Thyroid gland (tissue), 4 donors: ENCODE measurements at regions not wholly inside any gene's neighbourhood (a gene's known extent, or its start where the extent isn't known, plus 50 kb on each side); places are given as distances from the start of the nearest gene placed in this dataset.
"Not testable (repeated sequence)": the region's sequence is repeated elsewhere in the genome, so short reads cannot be mapped to it uniquely, and the experiment has no call there.

Experiments used
- DNase-seq, 2 donors: peaks; one replicate each; pipeline ENCODE4 v3.0.0-alpha.2; 2019
- H3K27ac ChIP-seq, 3 donors: fragments of 200-600 bp; sonication (generic); 1 replicate in 2 of 3; 2 replicates in 1 of 3; pipeline ENCODE4 v1.5.1; 2016 to 2019; ENCODE audit warnings: mild to moderate bottlenecking in 1 of 3, moderate library complexity in 1 of 3
- H3K27me3 ChIP-seq: fragments of 200-600 bp; sonication (generic); one replicate; pipeline ENCODE4 v1.5.1; 2019
- H3K36me3 ChIP-seq, 2 donors: fragments of 200-600 bp; sonication (generic); one replicate each; pipeline ENCODE4 v1.5.1; 2016 to 2019
- H3K4me1 ChIP-seq, 2 donors: fragments of 200-600 bp; sonication (generic); one replicate each; pipeline ENCODE4 v1.5.1; 2017 to 2019
- H3K4me3 ChIP-seq, 3 donors: fragments of 200-600 bp; sonication (generic); replicated peaks in 1 of 3; 1 replicate in 2 of 3; 2 replicates in 1 of 3; pipeline ENCODE4 v1.5.1; 2016; ENCODE audit warnings: mild to moderate bottlenecking in 1 of 3
- H3K9me3 ChIP-seq: fragments of 200-600 bp; sonication (generic); one replicate; pipeline ENCODE4 v1.5.1; 2017
- POLR2A ChIP-seq, 2 donors: fragments of 450-650 bp; IDR thresholded peaks; one replicate each; pipeline ENCODE4 v1.6.1; 2017; ENCODE audit warnings: antibody characterized with exemption in 2 of 2, mild to moderate bottlenecking in 2 of 2, moderate library complexity in 1 of 2
- WGBS, 2 donors: methylation state at CpG; one replicate each; pipeline ENCODE4 v1.1.5; 2017; 5-methylcytosine and 5-hydroxymethylcytosine counted together
- intact Hi-C: fragments of 100-400 bp; cut with DNase I; formaldehyde crosslinking; loops from one replicate; pipeline ENCODE4 v1.15.1; 2023
- TF ChIP-seq, protein P1 (sequence below), 6 experiments: fragments of 200-600 bp in 3 of 6; fragments of 450-650 bp in 3 of 6; sonication (generic) in 3 of 6; IDR thresholded peaks; one replicate each; pipeline ENCODE4 v1.5.1; 2016 to 2019; ENCODE audit warnings: antibody characterized with exemption in 6 of 6, mild to moderate bottlenecking in 2 of 6, inconsistent platforms in 1 of 6, moderate library complexity in 1 of 6

DNA sequence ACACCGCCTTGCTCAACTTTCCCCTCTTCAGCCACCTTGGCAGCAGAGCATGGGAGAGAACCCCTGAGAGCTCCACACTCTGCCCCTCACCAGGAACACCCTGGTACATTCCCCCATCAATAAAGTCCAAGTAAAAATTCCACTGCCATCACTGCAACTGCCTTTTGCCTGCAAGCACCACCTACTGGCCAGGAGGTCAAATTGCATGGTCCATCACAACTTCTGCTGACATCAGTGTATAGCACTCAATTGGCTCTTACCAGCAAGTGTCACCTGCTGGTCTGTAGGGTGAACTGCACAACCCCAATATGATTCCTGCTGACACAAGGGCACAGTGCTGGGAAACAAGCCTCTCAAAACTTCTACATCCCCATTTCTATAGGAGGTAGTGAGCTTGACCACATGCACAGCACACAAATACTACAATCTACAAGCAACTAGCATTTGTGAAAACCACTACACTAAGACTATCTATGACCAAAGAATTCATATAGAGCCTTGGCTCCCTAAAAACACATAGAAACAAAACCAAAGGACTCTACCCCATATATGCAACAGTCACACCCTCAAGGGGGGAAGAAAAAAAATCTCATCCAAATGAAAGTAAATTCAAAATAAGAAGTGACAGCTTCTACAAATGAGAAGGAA lies 69.2 kb downstream of the FASLG start:
- H3K4me3 ChIP-seq = no peak overlapping the region
- H3K9me3 ChIP-seq = no peaks in the 10 kb centered on the region
- intact Hi-C loops = loop anchor here (10.0 kb wide), 1 partner anchor 283 kb away; the partner anchor contains the start of gene PIGC
- H3K27ac ChIP-seq = no peak overlapping the region
- no peaks in the 10 kb centered on the region for H3K27me3 ChIP-seq
- H3K36me3 ChIP-seq = no peaks in the 10 kb centered on the region
- WGBS, 2 donors = 100% methylated on average over 1 of the region's 1 CpG
- no peak for TF ChIP-seq POLR2A (IDR thresholded peaks at IDR 0.05)
- TF ChIP-seq, protein P1, sequence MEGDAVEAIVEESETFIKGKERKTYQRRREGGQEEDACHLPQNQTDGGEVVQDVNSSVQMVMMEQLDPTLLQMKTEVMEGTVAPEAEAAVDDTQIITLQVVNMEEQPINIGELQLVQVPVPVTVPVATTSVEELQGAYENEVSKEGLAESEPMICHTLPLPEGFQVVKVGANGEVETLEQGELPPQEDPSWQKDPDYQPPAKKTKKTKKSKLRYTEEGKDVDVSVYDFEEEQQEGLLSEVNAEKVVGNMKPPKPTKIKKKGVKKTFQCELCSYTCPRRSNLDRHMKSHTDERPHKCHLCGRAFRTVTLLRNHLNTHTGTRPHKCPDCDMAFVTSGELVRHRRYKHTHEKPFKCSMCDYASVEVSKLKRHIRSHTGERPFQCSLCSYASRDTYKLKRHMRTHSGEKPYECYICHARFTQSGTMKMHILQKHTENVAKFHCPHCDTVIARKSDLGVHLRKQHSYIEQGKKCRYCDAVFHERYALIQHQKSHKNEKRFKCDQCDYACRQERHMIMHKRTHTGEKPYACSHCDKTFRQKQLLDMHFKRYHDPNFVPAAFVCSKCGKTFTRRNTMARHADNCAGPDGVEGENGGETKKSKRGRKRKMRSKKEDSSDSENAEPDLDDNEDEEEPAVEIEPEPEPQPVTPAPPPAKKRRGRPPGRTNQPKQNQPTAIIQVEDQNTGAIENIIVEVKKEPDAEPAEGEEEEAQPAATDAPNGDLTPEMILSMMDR (IDR thresholded peaks at IDR 0.05) = peak in 3 of 6 experiments; percentile 31 to 33 (median 31)
- no peaks in the 10 kb centered on the region for H3K4me1 ChIP-seq
- DNase-seq = no peak

DNA sequence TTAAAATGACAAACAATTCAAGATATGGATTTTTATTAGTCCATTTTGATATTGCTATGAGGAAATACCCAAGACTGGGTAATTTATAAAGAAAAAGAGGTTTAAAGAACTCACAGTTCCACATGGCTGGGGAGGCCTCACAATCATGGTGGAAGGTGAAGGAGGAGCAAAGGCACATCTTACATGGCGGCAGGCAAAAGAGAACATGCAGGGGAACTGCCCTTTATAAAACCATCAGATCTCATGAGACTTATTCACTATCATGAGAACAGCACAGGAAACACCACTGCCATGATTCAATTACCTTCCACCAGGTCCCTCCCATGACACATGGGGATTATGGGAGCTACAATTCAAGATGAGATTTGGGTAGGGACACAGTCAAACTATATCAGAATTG lies 69.8 kb downstream of the FASLG start:
- not testable (repeated sequence) for H3K4me3 ChIP-seq, H3K4me1 ChIP-seq, H3K27ac ChIP-seq, H3K27me3 ChIP-seq, DNase-seq, H3K36me3 ChIP-seq, H3K9me3 ChIP-seq
- intact Hi-C loops = loop anchor here (10.0 kb wide), 1 partner anchor 284 kb away; the partner anchor contains the start of gene PIGC
- 95 to 96% methylated on average over 1 of the region's 1 CpG for WGBS, 2 donors

DNA sequence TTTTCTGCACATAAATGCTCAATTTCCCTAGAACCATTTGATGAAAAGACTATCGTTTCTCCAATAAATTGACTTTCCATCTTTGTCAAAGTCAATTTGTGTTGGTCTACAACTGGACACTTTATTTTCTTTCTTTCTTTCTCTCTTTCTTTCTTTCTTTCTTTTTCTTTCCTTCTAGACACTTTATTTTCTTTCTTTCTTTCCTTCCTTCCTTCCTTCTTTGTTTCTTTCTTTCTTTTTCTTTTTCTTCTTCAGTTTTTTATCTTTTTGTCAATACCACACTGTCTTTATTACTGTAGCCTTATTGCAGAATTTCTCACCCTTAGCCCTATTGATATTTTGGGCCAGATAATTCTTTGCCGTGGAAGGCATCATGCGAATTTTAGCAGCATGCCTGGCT lies 73.5 kb downstream of the FASLG start:
- H3K4me3 ChIP-seq = no peak overlapping the region
- no peaks in the 10 kb centered on the region for H3K27me3 ChIP-seq
- no peaks in the 10 kb centered on the region for H3K36me3 ChIP-seq
- no peaks in the 10 kb centered on the region for H3K4me1 ChIP-seq
- no peak for DNase-seq
- no peak overlapping the region for H3K27ac ChIP-seq
- 97 to 98% methylated on average over 3 of the region's 3 CpGs for WGBS, 2 donors
- TF ChIP-seq POLR2A (IDR thresholded peaks at IDR 0.05) = no peak
- no peaks in the 10 kb centered on the region for H3K9me3 ChIP-seq
- intact Hi-C loops = no loop called here

DNA sequence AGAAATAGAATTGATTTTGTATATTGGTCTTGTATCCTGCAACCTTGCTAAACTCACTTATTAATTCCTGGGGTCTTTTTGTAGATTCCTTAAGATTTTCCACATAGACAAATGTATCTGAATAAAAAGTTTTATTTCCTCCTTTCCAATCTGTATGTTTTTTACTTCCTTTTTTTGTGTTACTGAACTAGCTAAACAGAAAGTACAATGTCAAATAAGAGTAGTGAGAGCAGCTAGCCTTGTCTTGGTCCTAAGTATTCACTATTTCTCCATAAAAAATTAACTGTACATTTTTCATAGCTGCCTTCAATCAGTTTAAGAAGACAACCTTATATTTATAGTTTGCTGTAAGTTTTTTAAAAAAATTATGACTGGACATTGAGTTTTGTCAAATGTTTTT lies 74.9 kb downstream of the FASLG start:
- intact Hi-C loops = no loop called here
- no peaks in the 10 kb centered on the region for H3K9me3 ChIP-seq
- no peak for TF ChIP-seq POLR2A (IDR thresholded peaks at IDR 0.05)
- TF ChIP-seq, protein P1 (IDR thresholded peaks at IDR 0.05) = no peak

DNA sequence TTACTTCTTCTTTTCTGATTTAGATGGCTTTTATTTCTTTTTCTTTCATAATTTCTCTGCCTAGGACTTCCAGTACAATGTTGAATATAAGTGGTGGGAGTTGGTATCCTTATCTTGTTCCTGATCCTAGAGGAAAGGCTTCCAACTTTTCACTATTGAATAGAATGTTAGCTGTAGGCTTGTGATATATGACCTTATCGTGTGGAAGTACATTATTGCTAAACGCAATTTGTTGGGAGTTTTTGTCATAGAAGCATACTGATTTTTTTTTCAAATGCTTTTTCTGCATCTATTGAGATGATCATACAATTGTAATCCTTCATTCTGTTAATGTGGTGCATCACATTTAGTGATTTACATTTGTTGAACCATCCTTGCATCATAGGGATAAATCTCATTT lies 79.5 kb downstream of the FASLG start:
- Histone ChIP-seq H3K27ac (no peak overlapping the region), H3K36me3 (no peaks in the 10 kb centered on the region), H3K4me1 (no peaks in the 10 kb centered on the region), H3K9me3 (no peaks in the 10 kb centered on the region), H3K27me3 (no peaks in the 10 kb centered on the region), H3K4me3 (no peak overlapping the region)
- no peak for DNase-seq
- TF ChIP-seq POLR2A (IDR thresholded peaks at IDR 0.05) = no peak
- TF ChIP-seq, protein P1 (IDR thresholded peaks at IDR 0.05) = no peak
- intact Hi-C loops = no loop called here
- 84 to 90% methylated on average over 2 of the region's 2 CpGs for WGBS, 2 donors

More for the DNA sequence above, 74.9 kb downstream of the FASLG start:
- Histone ChIP-seq H3K27ac (no peak overlapping the region), H3K4me3 (no peak overlapping the region), H3K27me3 (no peaks in the 10 kb centered on the region), H3K36me3 (no peaks in the 10 kb centered on the region), H3K4me1 (no peaks in the 10 kb centered on the region)
- DNase-seq = no peak

DNA sequence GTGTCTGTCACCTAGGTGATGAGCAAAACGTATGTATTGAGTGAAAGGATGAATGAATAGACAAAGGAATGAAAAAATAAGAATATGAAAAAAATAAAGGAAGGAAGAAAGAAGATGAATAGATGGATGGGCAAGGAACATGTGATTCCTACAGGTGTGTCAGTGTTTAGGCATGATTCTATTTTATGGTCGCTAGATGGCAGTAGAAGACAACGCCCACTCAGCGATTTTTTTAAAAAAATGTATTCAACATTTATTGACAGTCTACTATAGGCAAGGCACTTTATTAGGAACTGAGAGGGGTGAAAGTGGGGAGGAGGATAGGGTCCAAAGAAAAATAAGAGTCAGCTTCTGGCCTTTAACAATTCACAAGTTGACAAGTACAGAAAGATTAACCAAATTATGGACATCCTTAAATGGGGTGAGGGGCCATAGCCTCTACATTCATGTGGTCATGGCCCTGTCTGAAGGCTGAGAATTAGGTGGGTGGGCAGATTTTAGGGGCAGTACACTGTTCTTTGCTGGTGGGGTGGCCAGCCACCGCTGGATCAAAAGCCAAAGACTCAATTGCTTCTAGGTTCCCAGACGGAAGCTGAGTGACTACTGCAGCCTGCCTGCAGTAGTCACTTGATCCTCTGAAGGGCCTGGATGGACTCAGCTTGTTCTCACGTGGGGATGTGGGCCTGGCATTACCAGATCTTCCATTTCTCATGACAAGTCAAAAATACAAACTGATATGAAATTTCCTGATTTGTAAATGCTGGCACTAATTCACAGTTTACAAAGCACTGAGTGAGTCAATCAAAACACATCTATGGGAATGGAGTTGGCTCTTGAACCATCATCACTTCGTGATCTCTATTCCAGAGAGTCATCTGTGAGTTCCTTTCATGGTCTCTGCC lies 83.9 kb downstream of the FASLG start:
- WGBS, 2 donors = 16 to 20% methylated on average over 8 of the region's 8 CpGs
- Histone ChIP-seq H3K27me3 (no peaks in the 10 kb centered on the region), H3K4me1 (peaks cover 0 to 3% of the 10 kb centered on the region in 2 donors)

More for the DNA sequence above, 83.9 kb downstream of the FASLG start:
- Histone ChIP-seq H3K27ac (no peak overlapping the region), H3K4me3 (no peak overlapping the region), H3K9me3 (no peaks in the 10 kb centered on the region), H3K36me3 (no peaks in the 10 kb centered on the region)
- intact Hi-C loops = no loop called here
- TF ChIP-seq, protein P1 (IDR thresholded peaks at IDR 0.05) = peak; percentile 44 to 83 (median 66)
- no peak for TF ChIP-seq POLR2A (IDR thresholded peaks at IDR 0.05)
- DNase-seq = no peak
